Activated T-cell treated with anti-CD3 and anti-CD28 coated beads, Interleukin-2, amount 50 U/mL, for 48 hours (primary cell): ENCODE measurements at regions not wholly inside any gene's neighbourhood (a gene's known extent, or its start where the extent isn't known, plus 50 kb on each side); places are given as distances from the start of the nearest gene placed in this dataset.
"Not testable (repeated sequence)": the region's sequence is repeated elsewhere in the genome, so short reads cannot be mapped to it uniquely, and the experiment has no call there.

Experiments used
- DNase-seq, 2 experiments: peaks; one replicate each; pipeline ENCODE4 v3.0.0-alpha.2; 2020

- DNase-seq, result no peak
These were observed 251.5 kb downstream of the SIPA1L2 start for GRCh38 chr1:232378266-232379062.

- peak in 1 of 2 experiments; percentile 25 for DNase-seq
These were observed 252.5 kb downstream of the SIPA1L2 start for GRCh38 chr1:232377494-232377770.

- no peak for DNase-seq
These were observed 253.1 kb downstream of the SIPA1L2 start for GRCh38 chr1:232376632-232377493.

- no peak for DNase-seq
These were observed 257.0 kb downstream of the SIPA1L2 start for GRCh38 chr1:232372841-232373440.

GRCh38 chr1:232372431-232372830 is 257.5 kb downstream of the SIPA1L2 start:
- no peak for DNase-seq

- no peak for DNase-seq
These were observed 260.3 kb downstream of the SIPA1L2 start for GRCh38 chr1:232369451-232370296.

- DNase-seq, result no peak
These were observed 261.1 kb downstream of the SIPA1L2 start for GRCh38 chr1:232368821-232369321.

- no peak for DNase-seq
These were observed 262.6 kb downstream of the SIPA1L2 start for GRCh38 chr1:232367293-232367692.

GRCh38 chr1:232364654-232365382 is 265.1 kb downstream of the SIPA1L2 start:
- DNase-seq, result no peak

GRCh38 chr1:232363008-232363407 is 266.9 kb downstream of the SIPA1L2 start:
- no peak for DNase-seq

- no peak for DNase-seq
These were observed 272.5 kb downstream of the SIPA1L2 start for GRCh38 chr1:232357416-232357815.

- no peak for DNase-seq
These were observed 274.5 kb downstream of the SIPA1L2 start for GRCh38 chr1:232355162-232356006.

- no peak for DNase-seq
These were observed 276.9 kb downstream of the SIPA1L2 start for GRCh38 chr1:232353001-232353400.

- no peak for DNase-seq
These were observed 277.6 kb downstream of the SIPA1L2 start for GRCh38 chr1:232352366-232352765.

- no peak for DNase-seq
These were observed 278.6 kb downstream of the SIPA1L2 start for GRCh38 chr1:232351335-232351734.

- DNase-seq, result no peak
These were observed 283.1 kb downstream of the SIPA1L2 start for GRCh38 chr1:232346844-232347243.

GRCh38 chr1:232344791-232345399 is 285.0 kb downstream of the SIPA1L2 start:
- no peak for DNase-seq

- not testable (repeated sequence) for DNase-seq
These were observed 285.7 kb downstream of the SIPA1L2 start for GRCh38 chr1:232344186-232344585.

- DNase-seq, result no peak
These were observed 289.5 kb downstream of the SIPA1L2 start for GRCh38 chr1:232340446-232340845.

- no peak for DNase-seq
These were observed 290.9 kb downstream of the SIPA1L2 start for GRCh38 chr1:232339073-232339472.
